Sigmoid colon (tissue), 4 donors: ENCODE measurements at regions not wholly inside any gene's neighbourhood (a gene's known extent, or its start where the extent isn't known, plus 50 kb on each side); places are given as distances from the start of the nearest gene placed in this dataset.

ENCODE experiments used
- CTCF ChIP-seq, 4 experiments: fragments of 450-650 bp in 3 of 4; fragments of 200-600 bp in 1 of 4; IDR thresholded peaks; one replicate each; pipeline ENCODE4 v1.5.1; 2016 to 2019; ENCODE audit warnings: antibody characterized with exemption in 4 of 4, mild to moderate bottlenecking in 3 of 4, moderate library complexity in 2 of 4
- EP300 ChIP-seq, 4 donors: sonication (generic); formaldehyde crosslinking; IDR thresholded peaks; one replicate each; pipeline ENCODE4 v1.6.1; 2017; ENCODE audit warnings: antibody characterized with exemption in 4 of 4
- POLR2A ChIP-seq, 2 donors: fragments of 450-650 bp; IDR thresholded peaks; one replicate each; pipeline ENCODE4 v1.6.1; 2016; ENCODE audit warnings: antibody characterized with exemption in 2 of 2, mild to moderate bottlenecking in 2 of 2, moderate library complexity in 2 of 2
- POLR2AphosphoS5 ChIP-seq, 4 donors: sonication (generic); formaldehyde crosslinking; IDR thresholded peaks; one replicate each; pipeline ENCODE4 v1.6.1; 2017; ENCODE audit warnings: antibody characterized with exemption in 4 of 4

GRCh38 chr10:120970595-120971529, 119.7 kb downstream of the WDR11 start:
- TF ChIP-seq CTCF (IDR thresholded peaks at IDR 0.05), result no peak
- no peak for TF ChIP-seq POLR2A (IDR thresholded peaks at IDR 0.05)
- TF ChIP-seq EP300 (IDR thresholded peaks at IDR 0.05), result no peak
- TF ChIP-seq POLR2AphosphoS5 (IDR thresholded peaks at IDR 0.05), result no peak
